GM21447 (cell line): ENCODE measurements at regions not wholly inside any gene's neighbourhood (a gene's known extent, or its start where the extent isn't known, plus 50 kb on each side); places are given as distances from the start of the nearest gene placed in this dataset.

Experiments
- ATAC-seq: cut with Tn5 transposase; IDR thresholded peaks from one replicate; pipeline ENCODE4 v1.9.1; 2021; ENCODE audit not compliant: unreplicated experiment

DNA sequence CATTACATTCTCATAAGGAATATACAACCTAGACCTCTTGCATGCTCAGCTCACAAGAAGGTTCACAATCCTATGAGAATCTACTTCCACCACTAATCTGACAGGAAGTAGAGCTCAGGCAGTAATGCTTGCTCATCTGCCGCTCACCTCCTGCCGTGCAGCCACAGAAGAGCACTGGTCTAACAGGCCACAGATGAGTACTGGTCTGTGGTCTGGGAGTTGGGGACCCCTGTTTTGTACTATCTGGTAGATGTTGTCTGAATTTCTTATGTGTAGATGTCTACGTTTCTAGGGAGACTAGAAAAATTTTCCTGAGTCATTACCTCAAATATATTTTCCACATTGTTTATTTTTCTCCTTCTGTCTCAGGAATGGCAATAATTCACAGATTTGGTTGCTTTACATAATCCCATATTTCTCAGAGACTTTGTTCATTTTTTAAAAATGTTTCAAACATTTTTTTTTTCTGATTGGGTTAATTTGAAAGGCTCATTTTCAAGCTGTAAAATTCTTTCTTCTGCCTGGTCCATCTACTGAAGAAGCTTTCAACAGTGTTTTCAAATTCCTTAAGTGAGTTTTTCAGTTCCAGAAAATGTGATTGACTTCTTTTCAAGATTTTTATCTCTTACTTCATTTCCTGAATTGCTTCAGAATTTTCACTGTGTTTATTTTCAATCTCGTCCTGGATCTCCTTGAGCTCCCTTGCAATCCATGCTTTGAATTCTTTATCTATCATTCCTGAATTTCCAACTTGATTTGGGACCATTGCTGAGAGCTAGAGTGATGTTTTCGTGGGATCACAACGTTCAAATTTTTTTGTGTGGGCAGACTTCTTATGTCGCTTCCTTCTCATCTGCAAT is 1322.2 kb downstream of the PCDH9 start:
- ATAC-seq: no peak

- ATAC-seq: no peak
Measured at GRCh38 chr13:65901723-65902122, 1328.4 kb downstream of the PCDH9 start.

GRCh38 chr13:65894049-65894448 is 1336.1 kb downstream of the PCDH9 start:
- ATAC-seq: no peak

- no peak for ATAC-seq
Measured at GRCh38 chr13:65892859-65893258, 1337.3 kb downstream of the PCDH9 start.

DNA sequence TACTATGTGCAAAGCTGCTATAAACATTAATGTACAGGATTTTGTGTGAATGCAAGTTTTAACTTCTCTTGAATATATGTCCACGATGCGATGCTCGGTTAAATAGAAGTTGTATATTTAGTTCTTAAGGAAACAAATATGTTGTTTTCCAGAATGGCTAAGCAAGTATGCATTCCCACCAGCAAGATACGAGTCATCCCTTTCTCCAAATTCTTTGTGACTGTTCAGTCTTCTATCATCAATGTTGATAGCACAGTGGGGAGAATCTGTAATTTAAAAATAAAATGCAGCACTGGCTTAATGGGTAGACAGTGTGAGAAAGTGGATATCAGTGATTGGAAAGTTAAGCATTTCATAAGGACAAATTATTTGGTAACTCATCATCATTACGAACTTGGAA is 1340.8 kb downstream of the PCDH9 start:
- ATAC-seq: no peak

GRCh38 chr13:65882810-65883209 is 1347.3 kb downstream of the PCDH9 start:
- no peak for ATAC-seq

- ATAC-seq: no peak
Measured at GRCh38 chr13:65881561-65882155, 1348.5 kb downstream of the PCDH9 start.

- ATAC-seq: no peak
Measured at GRCh38 chr13:65875031-65875430, 1355.1 kb downstream of the PCDH9 start.

GRCh38 chr13:65872448-65872847 is 1357.7 kb downstream of the PCDH9 start:
- no peak for ATAC-seq

DNA sequence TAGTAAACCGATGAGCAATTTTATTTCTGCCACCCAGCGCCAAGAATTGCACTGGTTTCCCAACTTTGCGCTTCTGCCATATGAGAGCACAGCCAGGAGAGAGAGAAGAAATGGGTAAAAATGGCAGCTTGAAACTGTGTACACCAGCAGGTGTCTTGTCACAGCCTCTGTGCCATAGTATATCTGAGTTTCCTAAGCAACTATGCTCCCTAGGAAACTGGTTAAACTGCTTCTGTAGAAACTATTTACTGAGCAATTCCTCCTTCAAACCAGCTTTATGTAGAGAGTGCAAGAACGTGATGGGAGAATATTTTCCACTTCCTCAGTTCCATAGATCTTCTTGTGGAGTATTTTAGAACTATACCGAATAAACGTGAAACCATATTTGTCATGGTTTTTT is 1361.3 kb downstream of the PCDH9 start:
- no peak for ATAC-seq

- ATAC-seq: no peak
Measured at GRCh38 chr13:65868099-65868498, 1362.0 kb downstream of the PCDH9 start.

DNA sequence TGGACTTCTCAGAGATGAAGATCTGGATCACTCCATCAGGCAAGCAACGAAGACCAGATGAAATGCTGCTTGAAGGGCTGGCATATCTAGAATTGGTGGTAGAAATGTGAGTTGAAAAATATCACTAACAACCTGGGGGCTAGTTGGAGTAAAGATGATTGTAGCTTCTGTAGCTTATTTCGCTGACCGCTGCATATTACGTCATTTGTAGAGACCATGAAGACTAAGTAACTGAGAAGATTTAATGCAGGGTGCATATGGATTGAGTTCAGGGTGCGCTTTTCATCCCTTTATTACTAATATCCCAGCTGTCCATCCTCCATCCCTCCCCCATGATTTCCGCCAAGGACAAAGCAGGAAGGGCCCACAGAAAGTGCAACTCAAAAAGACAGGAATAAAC is 1364.0 kb downstream of the PCDH9 start:
- no peak for ATAC-seq

GRCh38 chr13:65865206-65865605 is 1364.9 kb downstream of the PCDH9 start:
- no peak for ATAC-seq

DNA sequence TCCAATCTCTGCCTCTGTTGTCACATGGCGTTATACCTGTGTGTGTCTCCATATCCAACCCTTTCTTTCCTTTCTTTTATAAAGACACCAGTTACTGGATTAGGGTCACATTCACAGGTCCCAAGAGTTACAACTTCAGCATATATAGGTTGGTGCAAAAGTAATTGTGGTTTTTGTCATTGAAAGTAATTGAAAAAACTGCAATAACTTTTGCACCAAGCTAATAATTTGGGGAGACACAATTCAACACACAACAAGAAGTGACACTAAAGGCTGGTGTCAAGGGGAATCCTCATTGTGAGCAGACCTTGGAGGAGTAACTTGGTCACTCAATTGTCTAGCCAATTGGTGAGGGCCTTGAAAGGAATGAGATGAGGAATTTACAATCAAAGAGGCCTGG is 1366.1 kb downstream of the PCDH9 start:
- ATAC-seq: no peak

DNA sequence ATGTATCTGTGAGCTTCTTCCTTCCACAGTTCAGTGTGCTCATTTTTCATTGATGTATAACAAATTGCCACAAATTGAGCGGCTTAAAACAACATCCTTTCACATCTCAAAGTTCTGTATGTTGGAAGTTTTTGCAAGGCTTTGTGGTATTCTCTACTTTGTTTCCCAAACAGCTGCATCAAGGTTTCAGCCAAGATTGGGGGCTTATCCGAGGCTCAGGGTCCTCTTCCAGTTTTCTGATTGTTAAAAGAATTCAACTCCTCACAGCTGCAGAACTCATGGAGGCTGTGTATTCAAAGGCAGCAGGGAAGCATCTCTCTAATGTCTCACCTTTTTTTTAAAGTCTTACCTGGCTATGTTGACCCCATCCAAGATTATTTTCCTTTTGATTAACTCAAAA is 1369.8 kb downstream of the PCDH9 start:
- no peak for ATAC-seq

DNA sequence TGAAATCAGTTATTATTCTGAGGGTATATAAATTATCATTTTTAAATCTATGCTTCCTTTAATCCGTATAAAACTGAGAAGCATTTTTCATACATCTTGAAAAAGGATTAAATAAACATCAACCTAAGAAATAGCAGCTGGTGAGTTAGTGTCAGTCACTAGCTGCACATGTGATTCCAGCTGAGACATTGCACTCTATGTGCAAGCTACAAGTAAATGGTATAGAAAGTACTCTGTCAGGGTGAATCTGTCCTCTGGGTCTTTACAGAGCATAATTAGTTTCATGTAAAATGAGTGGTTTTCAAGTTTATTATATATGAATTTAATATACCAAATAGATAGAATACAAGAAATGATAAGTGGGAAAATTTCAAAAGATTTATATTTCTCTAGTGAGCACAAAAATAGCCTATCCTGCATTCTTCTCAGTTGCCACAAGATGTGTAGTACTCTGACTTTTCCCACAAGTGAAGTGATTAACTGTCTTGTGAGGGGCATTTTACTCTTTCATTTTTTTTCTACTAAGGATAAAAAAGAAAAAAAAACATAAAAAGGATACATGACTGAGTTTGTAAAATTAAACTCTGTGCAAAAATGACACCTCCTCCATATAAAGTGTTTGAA is 1372.1 kb downstream of the PCDH9 start:
- no peak for ATAC-seq

- no peak for ATAC-seq
Measured at GRCh38 chr13:65856431-65856830, 1373.7 kb downstream of the PCDH9 start.

- no peak for ATAC-seq
Measured at GRCh38 chr13:65855242-65855805, 1374.8 kb downstream of the PCDH9 start.

DNA sequence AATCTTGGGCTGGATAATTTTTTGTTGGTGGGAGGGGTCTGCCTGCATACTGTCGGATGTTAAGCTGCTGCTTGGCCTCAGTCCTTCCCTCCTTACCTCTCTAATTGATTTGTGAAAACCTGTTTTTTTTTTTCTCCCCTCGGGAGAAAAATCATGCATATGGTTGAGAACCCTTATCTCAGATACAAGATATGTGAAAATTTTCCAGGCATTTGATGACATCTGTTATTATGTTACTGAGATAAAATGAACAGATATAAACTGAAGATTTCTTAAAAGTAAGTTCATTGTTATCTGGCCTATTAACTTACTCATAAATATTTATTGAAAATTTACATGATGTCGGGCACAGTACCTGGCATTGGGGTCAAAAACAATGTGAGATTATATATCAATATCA is 1375.7 kb downstream of the PCDH9 start:
- no peak for ATAC-seq

DNA sequence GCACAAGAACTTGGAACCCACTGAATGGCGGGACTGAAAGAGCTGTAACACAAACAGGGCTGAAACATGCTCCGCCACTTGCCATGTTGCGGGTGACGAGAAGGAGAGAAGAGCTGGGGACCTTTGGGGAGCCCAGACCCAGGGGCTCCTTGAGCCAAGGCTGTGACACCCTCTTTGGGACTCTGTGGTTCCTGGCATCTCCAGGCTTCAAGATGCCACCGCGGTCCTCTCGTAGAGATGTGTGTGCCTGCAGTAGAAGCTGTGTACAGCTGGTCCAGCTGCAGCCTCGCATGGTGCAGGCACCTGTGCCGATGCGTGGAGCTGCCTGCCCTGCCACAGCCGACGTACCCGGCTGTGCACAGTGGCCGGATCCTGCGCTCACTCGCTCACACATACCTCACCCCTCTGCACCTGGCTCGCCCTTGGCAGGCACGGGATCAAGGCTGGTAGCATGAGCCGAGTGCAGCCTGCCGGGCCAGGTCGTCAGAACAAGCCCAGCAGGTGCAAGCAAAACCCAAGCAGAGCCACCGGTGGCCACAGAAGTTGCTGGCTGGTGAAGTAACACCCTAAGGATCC is 1385.8 kb downstream of the PCDH9 start:
- ATAC-seq: no peak

DNA sequence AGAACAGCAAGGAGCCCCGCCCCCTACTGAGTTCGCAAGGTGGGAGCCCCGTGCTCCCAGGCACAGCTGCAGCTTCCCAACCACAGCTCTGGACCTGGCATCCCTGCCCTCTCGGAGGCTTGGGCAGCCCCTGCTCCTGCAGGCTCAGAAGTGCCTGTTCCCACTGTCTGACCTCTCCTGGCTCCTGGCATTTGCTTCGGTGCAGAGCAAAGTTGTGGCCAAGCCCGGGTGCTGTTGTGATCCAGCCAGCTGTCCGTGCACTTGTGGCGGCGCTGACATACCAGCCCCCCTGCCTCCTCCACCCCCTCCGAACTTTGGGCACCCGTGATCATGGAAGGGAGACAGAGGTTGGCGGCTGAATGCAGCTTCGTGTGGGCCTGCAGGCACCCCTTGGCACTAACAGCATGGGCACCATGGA is 1386.8 kb downstream of the PCDH9 start:
- ATAC-seq: no peak

DNA sequence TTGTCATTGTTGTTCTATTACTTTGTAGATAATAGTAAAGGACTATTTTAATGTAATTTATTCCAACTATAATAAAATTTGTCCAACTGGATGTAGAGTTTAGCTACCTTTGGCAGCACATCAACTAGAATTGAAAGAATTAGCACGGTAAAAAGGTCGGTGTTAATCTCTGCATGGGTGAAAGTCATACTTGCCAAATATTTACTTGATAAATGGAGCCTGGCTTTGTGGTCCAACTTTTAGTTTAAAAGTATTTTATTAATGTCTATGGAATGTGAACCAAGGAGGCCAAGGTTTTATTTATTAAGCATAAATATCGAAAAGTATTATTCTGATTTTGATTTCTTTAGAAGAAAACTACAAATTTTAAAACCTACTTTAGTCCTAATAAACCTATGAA is 1389.0 kb downstream of the PCDH9 start:
- no peak for ATAC-seq
